Kidney (tissue), 13 donors: ENCODE measurements at regions not wholly inside any gene's neighbourhood (a gene's known extent, or its start where the extent isn't known, plus 50 kb on each side); places are given as distances from the start of the nearest gene placed in this dataset.
A peak's percentile ranks its signal among the peaks of the same experiment; 100 is the strongest.

ENCODE experiments used
- DNase-seq, 5 donors: peaks; one replicate each; pipeline ENCODE4 v3.0.0-alpha.2; 2013 to 2020
- FAIRE-seq: peaks from 2 replicates; lab custom pipeline; 2012; peaks lifted over from hg19 to GRCh38; lab: Jason Lieb, UNC
- H3K27ac ChIP-seq, 2 donors: one replicate each; pipeline ENCODE4 v1.7.0; 2013; ENCODE audit warnings: low read depth in 2 of 2, low read length in 2 of 2, inconsistent platforms in 1 of 2
- H3K27me3 ChIP-seq: one replicate; pipeline ENCODE4 v1.7.1; 2013; ENCODE audit warnings: low read length, inconsistent platforms; ENCODE audit not compliant: control insufficient read depth, insufficient read depth
- H3K36me3 ChIP-seq, 3 donors: one replicate each; pipeline versions ENCODE4 v1.7.0 to v1.7.1; 2013; ENCODE audit warnings: low read length in 3 of 3, control low read depth in 1 of 3, inconsistent platforms in 1 of 3; ENCODE audit not compliant: insufficient read depth in 3 of 3, control insufficient read depth in 2 of 3
- H3K4me1 ChIP-seq, 3 donors: one replicate each; pipeline versions ENCODE4 v1.7.0 to v1.7.1; 2013; ENCODE audit warnings: low read length in 3 of 3, inconsistent platforms in 1 of 3, low read depth in 1 of 3; ENCODE audit not compliant: control insufficient read depth in 2 of 3, insufficient read depth in 2 of 3
- H3K4me3 ChIP-seq, 3 donors: one replicate each; pipeline versions ENCODE4 v1.7.0 to v1.8.1; 2013; ENCODE audit warnings: low read length in 3 of 3, control low read depth in 1 of 3, inconsistent platforms in 1 of 3
- H3K9ac ChIP-seq, 3 donors: one replicate each; pipeline versions ENCODE4 v1.7.0 to v1.7.1; 2013; ENCODE audit warnings: low read length in 3 of 3, control low read depth in 1 of 3, inconsistent platforms in 1 of 3
- H3K9me3 ChIP-seq, 3 donors: one replicate each; pipeline versions ENCODE4 v1.7.0 to v1.7.1; 2013; ENCODE audit warnings: low read length in 3 of 3, control low read depth in 1 of 3, inconsistent platforms in 1 of 3; ENCODE audit not compliant: control insufficient read depth in 2 of 3, insufficient read depth in 1 of 3
- CTCF ChIP-seq: IDR thresholded peaks from 3 replicates; pipeline ENCODE4 v1.5.1; 2012; ENCODE audit warnings: mild to moderate bottlenecking, moderate library complexity, borderline replicate concordance; ENCODE audit not compliant: insufficient read depth; ENCODE audit errors: extremely low read depth
- intact Hi-C: fragments of 100-400 bp; cut with DNase I; formaldehyde crosslinking; loops from one replicate; pipeline ENCODE4 v1.11.1; 2022
- donor health status: control.
- donor health status: control.
- donor health status: control.
- donor health status: control.
- donor health status: control.
- donor health status: DM: yes; HTN: yes; CAD: no.
- donor health status: Normal renal cell carcinoma (clear cell type).

GRCh38 chr2:128736689-128737545 is 418.2 kb upstream of the HS6ST1 start:
- TF ChIP-seq CTCF = peak; percentile 91
- no peak overlapping the region for H3K9ac ChIP-seq
- DNase-seq = peak; percentile 91 to 95 (median 92)
- FAIRE-seq = no peak
- peaks cover 0 to 9% (median 4%) of the 10 kb centered on the region in 3 donors for H3K4me1 ChIP-seq
- H3K9me3 ChIP-seq = no peaks in the 10 kb centered on the region
- peak overlapping the region; percentile 16 to 37 (median 30) for H3K4me3 ChIP-seq
- no peaks in the 10 kb centered on the region for H3K27me3 ChIP-seq
- no peaks in the 10 kb centered on the region for H3K36me3 ChIP-seq
- intact Hi-C loops = no loop called here
- no peak overlapping the region for H3K27ac ChIP-seq

- intact Hi-C loops = no loop called here
- H3K4me3 ChIP-seq = no peak overlapping the region
- no peak for TF ChIP-seq CTCF
- H3K4me1 ChIP-seq = peaks cover 0 to 9% (median 4%) of the 10 kb centered on the region in 3 donors
- no peaks in the 10 kb centered on the region for H3K9me3 ChIP-seq
- DNase-seq (no peak), FAIRE-seq (no peak)
- H3K27ac ChIP-seq = no peak overlapping the region
- no peak overlapping the region for H3K9ac ChIP-seq
- no peaks in the 10 kb centered on the region for H3K36me3 ChIP-seq
- no peaks in the 10 kb centered on the region for H3K27me3 ChIP-seq
Observed at GRCh38 chr2:128737546-128737826, 418.8 kb upstream of the HS6ST1 start.

GRCh38 chr2:128738446-128739110 is 419.9 kb upstream of the HS6ST1 start:
- intact Hi-C loops = no loop called here
- no peaks in the 10 kb centered on the region for H3K9me3 ChIP-seq
- no peak overlapping the region for H3K4me3 ChIP-seq
- H3K9ac ChIP-seq = no peak overlapping the region
- no peaks in the 10 kb centered on the region for H3K36me3 ChIP-seq
- H3K27me3 ChIP-seq = no peaks in the 10 kb centered on the region
- H3K27ac ChIP-seq = no peak overlapping the region
- no peak for FAIRE-seq
- no peak for DNase-seq
- no peak for TF ChIP-seq CTCF
- H3K4me1 ChIP-seq = peaks cover 0 to 9% (median 4%) of the 10 kb centered on the region in 3 donors
